NCI-H82 (cell line): ENCODE measurements at regions not wholly inside any gene's neighbourhood (a gene's known extent, or its start where the extent isn't known, plus 50 kb on each side); places are given as distances from the start of the nearest gene placed in this dataset.

ENCODE experiments used
- DNase-seq: peaks from one replicate; lab custom pipeline; 2025; lab: John Stamatoyannopoulos, UW

DNA sequence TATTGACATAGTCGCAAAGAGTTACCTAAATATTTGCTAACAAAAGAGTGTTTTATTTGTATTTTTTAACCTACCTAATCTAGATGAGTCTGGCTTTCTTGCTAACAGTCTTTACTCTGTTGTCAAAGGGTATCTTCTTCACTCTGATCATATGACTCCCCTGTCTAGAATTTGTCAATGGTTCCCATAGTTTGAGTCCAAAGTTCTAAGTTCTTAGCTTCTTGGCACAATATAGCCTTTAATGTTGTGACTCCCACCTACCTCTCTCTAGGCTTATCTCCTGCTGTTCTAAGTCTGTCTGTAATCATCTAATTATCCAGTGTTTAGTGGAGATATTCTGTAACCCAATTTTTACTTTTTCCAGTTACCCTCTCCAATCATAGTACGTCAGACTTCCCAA is 104.3 kb upstream of the PDE3A start:
- no peak for DNase-seq

DNA sequence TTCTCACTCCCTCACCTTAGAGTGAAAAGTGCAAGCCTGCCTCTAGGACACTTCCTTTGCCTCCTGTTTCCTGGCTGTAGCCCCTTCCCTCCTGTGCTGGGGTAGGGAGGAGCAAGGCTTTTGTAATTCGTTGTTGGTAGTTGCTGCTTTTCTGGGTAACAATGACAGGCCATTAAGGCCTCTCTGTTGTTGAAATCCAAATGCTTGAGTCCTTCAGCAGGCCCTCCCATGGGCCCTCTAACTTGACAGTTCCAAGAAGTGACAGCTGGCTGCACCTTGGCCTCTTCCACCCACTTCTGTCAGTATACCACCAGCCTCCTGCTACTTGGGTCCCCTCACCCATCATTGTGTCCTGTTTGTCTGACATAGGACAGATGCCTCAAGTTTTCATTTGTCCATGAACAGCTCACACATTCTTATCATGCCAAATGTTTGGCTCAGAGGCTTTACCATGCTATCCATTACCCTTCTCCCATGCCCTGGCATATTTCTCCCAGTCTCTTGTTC is 103.7 kb upstream of the PDE3A start:
- DNase-seq: no peak

DNA sequence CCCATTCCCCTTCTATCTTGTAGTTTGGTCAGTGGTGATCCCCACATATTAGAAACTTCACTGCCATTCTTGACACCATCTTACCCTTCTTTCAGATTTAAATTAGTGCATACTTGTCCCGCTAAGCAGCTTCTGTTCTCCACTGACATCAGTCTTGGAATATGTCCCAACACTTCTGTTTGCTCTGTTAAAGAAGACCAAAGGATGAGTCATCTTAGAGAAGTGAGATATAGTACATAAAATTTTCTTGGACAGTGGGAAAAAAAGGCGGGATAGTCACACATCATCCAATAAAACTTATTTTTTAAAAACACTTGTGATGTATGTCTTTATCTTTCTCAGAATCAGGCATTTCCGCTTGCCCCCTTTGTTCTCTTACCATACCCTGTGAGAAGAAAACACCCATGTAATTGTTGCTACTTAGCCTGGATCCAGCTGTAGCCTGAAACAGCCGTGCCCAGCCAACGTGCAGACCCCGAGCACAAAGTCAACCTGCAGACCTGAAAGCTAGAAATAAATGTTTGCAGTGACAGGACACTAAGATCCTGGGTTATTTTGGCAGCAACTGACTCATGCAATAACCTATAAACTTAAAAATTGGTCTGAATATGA is 100.1 kb upstream of the PDE3A start:
- DNase-seq: no peak

DNA sequence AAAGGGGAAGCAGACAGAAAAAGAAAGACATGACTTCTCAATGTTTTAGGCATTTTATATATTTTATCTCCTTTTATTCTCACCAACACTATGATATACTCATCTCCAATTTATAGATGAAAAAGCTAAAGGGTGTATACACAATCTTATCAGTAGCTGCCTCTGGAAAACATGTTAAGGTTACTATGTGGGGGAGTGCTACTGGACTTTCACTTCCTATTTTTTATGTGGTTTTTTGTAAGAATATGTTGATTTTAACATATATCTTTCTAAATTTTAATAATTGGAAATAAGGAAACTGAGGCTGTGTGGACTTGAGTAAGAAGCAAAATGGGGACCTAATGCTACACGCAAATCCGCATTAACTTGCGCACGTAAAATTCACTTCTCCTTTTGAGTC is 99.6 kb upstream of the PDE3A start:
- no peak for DNase-seq

DNA sequence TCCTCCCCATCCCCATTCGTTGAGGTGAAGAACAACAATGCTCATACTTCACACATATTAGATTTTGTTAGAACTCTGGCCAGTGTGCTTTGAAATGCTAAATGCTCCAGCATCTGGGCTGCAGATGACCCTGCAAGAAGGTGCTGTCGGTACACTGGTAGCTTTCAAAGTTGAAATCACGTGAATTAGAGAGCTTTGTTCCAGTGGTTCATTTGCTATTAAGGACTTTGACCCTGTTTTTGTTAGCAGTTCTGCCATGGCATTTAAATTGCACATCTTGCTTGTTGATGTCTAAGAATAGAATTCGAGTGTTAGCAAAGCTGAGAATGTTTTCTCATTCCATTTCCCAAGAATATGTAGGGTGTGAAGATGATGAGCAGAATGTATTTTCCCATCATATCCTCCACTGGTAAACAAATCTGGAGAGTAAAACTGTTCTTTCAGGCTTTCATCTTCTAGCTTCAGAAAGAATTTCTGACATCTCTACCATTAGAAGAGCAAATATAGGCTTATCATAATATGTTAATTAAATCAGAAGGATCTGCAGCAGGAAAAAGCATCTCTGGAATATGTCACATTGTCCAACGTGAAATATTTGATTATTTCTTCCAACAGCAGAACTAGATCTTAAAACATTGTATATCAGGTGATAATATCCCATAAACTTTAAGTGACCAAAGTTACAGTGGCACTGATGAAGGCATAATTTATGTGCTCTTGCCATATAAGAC is 98.8 kb upstream of the PDE3A start:
- DNase-seq: no peak

DNA sequence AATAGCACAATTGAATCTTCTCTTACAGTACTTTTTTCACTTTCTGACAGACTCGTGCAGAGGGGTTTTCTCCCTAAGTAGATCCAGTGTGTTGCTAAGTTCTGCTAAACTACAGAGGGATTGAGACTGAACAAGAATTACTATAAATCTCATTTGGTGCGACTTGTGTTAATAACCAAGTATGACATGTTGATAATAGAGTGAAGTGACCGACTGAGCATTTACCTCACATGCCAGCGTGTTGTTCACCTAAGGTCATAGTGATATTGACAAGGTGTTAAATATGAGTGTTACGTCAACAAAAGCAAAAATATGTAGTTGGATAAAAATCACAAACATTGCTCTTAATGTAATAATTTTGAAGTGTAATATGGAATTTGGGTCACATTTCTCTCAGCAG is 97.8 kb upstream of the PDE3A start:
- no peak for DNase-seq

DNA sequence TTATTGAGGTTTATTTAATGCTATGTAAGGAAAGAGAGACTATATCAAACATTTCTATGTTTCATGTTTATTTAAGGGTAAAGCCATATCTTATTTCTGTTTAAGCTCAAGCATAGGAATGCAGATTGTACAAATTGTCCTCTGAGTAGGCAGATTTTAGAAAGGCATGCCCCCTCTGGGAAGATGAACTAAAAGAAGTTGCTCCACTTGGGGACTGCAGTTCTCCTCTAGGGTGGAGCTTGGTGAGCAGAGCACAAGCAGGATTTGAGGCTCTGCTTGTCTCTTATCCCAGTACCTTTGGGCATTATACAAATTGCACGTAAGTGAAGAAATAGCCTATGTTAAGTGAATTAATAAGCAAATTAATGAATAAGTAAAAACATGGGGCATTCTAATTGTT is 96.2 kb upstream of the PDE3A start:
- DNase-seq: no peak

DNA sequence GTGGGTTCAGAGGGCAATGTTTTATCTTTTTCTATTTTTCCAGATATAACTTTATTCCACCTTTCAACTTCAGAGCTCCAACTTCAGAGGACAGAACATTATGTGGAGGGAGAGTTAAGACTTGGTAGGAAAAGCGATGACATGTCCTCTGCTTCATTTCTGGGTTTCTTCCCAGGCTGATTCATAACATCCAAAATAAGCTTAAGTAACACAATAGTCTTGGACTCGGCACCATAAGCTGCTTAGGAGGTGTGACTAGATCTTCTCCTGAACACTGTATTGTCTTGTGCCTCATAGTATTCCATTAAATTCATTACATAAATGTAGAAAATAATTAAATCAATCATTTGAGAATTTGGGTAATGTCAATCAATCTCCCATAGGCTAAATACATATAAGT is 95.5 kb upstream of the PDE3A start:
- peak; percentile 69 for DNase-seq

DNA sequence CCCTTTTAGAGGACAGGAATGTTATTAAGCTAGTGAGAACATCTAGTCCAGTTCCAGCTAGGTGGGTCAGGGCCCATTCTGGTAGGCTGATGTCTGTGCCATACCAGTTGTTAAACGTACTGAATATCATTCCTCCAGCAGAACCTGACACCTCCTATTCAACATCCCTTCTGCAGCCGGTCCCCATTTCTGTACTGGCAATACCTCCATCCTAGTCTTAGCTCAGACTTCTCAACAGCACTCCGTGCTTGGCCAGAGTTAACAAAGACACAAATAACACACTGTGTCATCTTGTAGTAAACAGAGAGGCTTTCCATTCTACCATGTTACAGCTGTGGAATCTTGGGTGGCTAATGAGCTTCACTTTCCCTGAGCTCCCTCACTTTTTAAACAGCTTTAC is 94.3 kb upstream of the PDE3A start:
- no peak for DNase-seq

DNA sequence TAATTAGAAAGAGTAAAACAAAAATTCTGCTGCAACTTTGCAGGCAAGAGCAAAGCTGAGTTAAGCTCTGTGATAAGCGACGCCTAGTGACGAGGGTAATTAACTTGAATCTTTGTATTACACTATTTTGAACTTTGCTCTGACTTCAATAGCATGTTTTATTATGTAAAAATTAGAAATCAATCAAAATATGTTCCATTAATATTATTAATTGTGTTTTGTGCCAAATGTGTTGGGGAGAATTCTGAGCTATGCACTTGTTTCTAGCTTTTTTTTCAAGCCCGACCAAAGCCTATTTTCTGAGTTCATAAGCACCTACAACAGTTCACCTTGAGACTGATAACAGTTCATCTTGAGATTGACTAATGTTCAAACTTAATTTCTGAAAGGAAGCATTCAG is 90.1 kb upstream of the PDE3A start:
- no peak for DNase-seq

DNA sequence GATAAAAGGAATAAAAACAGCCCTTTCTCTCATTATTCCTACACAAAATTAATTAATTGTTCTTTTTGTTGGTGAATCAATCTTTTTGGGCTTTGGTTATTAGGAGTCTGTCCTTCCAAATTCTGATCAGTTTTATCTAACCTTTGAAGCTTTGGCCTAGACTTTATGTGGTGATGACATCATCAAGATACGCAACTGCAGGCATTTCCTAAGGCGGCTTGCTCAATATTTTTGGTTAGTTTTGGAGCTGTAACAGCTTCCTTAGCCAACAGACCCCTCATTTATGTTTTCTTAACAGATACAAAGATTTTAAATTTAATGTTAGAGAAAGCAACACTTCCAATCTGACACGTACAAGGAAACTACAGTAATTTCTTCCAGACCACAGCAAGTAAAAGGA is 87.8 kb upstream of the PDE3A start:
- no peak for DNase-seq

DNA sequence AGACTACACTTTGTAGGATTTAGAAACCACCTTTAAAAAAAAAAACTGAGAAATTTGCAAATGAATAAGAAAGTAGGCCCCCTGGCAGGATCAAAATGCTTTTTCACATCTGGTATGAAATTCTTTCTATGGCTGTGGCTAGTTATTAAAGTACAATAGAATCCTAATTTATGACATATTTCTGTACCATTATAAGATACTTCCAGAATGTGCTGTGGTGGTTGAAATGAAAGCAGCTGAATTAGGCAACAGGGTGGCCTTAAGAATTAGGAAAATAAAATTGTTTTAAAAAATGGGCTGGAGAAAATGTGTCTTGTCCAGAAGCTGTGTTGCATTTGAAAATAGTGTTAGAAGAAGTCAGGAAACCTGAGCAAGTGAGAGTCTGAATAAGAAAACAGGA is 85.9 kb upstream of the PDE3A start:
- DNase-seq: no peak

DNA sequence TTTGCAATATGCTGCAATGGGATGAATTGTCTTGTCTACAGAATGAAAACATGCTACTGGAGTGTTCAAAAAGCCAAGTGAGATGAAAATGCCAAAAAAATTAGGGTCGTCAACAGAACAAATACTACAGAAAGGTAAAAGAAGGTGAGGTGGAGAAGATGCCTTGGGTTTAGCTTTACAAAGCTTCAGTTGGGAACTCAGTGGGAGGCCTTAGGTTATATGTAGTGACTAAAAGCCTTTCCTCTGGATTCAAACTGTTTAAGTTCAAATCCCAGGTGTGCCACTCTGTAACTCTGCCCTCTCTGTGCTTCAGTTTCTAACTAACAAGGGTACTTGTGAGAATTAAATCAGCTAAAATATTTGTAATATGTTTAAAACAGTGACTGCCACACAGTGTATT is 84.9 kb upstream of the PDE3A start:
- no peak for DNase-seq

DNA sequence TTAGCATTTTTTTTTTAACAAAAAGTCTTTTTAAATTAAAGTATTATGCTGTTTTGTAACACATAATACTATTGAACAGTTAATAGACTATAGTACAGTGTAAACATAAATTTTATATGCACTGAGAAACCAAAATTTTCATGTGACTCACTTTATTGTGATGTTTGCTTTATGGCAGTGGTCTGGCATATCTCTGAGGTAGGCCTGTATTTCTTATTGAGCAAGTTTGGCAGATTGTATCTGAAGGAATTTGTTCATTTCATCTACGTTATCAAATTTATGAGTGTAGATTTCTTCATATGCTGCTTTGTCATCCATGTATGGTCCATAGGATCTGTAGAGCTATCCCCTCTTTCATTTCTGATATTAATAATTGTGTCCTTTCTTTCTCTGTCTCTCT is 78.8 kb upstream of the PDE3A start:
- no peak for DNase-seq

DNA sequence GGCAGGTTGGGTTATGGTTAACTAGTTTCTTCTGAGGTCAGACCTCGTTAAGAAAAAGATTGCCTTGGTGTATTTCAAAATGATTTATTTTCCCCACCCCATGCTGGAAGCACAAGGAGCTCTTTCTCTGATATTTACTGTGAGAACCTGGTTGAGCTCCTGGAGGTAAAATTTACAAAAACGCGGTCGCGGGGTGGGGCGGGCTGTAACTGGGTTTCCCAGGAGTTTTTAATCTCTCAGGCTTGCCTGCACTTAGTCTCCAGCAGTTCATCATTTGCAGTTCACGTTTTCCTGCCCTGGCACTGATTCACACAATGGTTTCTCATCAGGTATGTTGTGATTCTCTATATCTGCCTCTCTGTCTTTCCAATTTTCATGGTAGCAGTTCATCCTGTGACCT is 67.9 kb upstream of the PDE3A start:
- DNase-seq: no peak

DNA sequence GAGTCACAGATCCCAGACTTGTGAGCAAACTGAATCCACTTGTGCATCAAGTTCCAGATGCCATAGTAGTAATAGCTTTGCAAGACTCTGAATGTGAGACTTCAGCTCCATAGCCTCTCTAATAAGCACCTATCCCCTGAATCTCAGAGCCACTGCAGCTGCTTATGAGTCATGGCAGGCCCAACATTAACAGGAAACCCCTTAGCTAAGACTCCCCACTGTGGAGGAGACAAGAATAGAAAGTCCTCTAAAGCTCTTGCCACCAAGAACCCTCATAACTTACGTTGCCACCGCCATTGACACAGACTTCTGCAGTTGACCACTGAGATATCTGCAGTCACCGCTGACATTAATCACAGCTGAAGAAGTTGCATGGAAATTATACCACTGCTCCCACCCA is 62.9 kb upstream of the PDE3A start:
- no peak for DNase-seq

DNA sequence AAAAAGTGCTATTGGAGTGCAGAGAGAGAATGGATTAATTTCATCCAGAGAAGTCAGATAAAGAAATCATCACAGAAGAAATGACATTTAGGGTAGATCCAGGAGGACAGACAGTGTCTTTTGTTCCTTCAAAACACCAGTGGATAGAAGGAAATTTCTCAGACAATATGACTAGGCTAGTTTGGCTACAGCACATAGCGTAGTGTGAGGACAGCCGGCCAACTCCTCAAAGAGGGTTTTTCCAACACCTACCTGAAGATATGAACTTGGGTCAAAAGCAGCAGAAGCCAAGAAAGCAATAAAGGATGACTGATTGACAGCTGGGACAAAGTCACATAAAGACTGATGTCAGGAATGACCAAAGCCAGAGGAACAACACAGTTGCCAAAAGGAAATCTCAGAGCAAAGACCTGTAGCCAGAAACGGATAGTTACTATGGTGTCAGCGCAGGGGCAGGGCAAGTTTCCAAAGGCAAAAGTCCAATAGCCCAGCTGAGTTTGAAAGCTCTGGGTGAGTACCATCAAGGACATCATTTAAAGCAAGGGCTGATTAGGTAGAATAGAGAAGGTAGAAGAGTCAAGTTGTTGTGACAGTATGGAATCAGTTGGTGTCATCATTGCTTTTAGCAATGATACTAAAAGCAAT is 58.7 kb upstream of the PDE3A start:
- DNase-seq: no peak

DNA sequence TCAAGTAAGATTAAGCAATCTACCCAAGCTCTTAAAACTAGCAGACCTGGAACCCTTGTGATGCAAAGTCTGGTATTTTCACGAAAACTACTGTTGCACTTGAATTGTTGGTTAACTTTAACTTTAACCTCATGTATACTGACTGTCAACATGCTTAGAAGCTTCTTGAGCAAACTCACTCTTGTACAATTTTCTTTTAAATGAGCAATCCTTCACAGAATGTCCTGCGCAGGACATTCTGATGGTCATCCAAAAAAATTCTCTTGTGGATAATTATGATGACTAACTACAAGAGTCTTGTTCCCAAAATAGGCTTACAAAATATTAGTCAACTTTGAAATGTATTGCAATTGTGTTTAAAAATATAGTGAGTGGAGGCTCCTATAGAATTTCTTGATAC is 54.0 kb upstream of the PDE3A start:
- no peak for DNase-seq

DNA sequence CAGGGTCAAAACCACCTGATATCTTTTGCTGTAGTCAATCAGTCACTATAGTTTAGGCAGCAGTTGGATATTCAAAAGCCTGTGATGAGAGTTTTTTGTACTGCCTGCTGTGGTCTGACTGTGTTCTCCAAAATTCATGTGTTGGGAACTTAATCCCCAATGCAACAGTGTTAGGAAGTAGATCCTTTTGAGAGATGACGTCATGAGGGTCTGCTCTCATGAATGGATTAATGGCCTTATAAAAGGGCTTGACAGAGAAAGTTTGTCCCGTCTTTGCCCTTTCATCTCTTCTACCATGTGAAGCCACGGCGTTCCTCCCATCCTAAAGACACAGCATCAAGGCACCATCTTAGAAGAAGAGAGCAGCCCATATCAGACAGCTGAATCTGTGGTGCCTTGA is 50.8 kb upstream of the PDE3A start:
- DNase-seq: no peak
